ENCODE measurements at regions not wholly inside any gene's neighbourhood (a gene's known extent, or its start where the extent isn't known, plus 50 kb on each side); places are given as distances from the start of the nearest gene placed in this dataset.

DNA sequence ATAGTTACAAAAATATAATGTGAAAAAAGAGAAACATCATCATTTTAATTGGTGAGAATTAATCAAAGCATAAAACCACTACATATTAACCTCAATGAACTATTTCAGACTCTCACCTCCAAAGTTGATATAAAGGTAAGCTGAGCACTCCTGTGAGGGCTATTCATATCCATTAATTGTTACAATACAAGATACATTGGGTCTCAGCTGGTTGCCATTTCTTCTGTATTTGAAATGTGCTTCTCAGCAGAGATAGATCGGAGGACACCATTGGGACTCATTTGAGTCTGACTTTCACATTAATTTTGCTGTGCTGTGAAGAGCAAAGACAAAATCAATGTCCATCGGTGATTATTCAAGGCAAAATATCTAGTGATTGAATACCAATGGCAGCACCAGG, 459.5 kb upstream of the GOT2 start:
- TF ChIP-seq, protein P1, sequence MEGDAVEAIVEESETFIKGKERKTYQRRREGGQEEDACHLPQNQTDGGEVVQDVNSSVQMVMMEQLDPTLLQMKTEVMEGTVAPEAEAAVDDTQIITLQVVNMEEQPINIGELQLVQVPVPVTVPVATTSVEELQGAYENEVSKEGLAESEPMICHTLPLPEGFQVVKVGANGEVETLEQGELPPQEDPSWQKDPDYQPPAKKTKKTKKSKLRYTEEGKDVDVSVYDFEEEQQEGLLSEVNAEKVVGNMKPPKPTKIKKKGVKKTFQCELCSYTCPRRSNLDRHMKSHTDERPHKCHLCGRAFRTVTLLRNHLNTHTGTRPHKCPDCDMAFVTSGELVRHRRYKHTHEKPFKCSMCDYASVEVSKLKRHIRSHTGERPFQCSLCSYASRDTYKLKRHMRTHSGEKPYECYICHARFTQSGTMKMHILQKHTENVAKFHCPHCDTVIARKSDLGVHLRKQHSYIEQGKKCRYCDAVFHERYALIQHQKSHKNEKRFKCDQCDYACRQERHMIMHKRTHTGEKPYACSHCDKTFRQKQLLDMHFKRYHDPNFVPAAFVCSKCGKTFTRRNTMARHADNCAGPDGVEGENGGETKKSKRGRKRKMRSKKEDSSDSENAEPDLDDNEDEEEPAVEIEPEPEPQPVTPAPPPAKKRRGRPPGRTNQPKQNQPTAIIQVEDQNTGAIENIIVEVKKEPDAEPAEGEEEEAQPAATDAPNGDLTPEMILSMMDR (IDR thresholded peaks at IDR 0.05): no peak
- no peak for TF ChIP-seq POLR2A (IDR thresholded peaks at IDR 0.05; ENCODE audit: low read depth)
- no peak for TF ChIP-seq EP300 (IDR thresholded peaks at IDR 0.05)
- TF ChIP-seq POLR2AphosphoS5 (IDR thresholded peaks at IDR 0.05): no peak
